Limb (tissue), 2 donors: ENCODE measurements at regions not wholly inside any gene's neighbourhood (a gene's known extent, or its start where the extent isn't known, plus 50 kb on each side); places are given as distances from the start of the nearest gene placed in this dataset.
"Not testable (repeated sequence)": the region's sequence is repeated elsewhere in the genome, so short reads cannot be mapped to it uniquely, and the experiment has no call there.

Experiments
- DNase-seq, 2 donors: peaks; one replicate each; pipeline ENCODE4 v3.0.0-alpha.2; 2016; ENCODE audit errors: extremely low spot score in 2 of 2

DNA sequence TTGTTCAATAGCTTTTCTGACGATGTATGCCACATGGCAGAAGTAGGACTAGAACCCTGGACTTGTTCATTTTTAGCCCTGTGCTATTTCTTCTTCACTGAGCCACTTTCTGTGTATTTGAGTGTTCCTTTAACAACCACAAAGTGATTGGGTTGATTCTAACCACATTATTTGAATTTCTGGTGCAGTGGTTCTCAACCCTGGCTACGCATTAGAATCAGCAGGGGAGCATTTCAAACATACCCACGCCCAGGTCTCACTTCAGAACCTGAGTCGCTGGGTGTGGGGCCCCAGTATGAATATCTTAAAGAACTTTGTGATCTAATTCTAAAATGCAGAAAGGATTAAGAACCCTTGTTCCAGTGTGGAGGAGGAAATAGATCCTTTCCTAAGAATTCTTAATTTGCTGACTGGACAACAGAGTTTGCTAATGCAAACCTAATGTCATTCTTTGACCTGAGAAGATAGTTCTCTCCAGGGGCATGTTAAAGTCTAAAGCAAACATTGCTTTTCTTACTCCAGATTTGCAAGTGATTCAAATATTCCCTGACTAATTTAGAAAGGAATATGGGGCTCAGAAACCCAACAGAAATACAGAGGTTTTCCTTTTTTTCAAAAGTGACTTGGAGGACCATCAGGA lies 75.4 kb upstream of the GDNF start:
- no peak for DNase-seq

DNA sequence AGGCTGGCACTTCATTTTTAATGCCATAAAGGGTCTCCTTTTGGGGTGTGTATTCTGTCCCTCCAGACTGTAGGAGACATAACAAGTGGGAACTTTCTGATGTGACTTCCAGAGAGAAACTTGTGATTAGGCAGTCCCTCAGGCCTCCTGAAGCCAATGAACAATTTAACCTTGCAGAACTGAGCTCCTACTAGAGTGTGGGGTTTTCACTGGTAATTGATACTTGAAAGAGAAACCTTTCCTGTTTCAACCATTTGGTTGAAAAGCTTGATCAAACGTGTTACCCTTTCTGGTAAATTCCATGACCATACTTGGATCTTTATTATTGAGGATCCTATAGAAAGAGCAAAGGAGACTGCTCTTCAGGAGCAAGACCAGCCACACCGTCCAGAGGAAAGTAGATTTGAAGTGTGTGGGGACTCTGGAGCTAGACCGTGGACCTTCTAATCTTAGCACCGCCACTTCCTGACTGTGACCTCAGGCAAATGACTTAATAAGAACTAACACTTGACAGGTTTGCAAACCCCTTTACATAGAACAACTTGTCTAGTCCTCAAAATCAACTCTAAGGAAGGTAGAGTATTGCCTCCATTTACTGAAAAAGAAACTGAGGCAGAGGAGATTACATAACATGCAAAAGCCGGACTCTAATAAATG lies 69.9 kb upstream of the GDNF start:
- not testable (repeated sequence) for DNase-seq

GRCh38 chr5:37906416-37906815 lies 66.6 kb upstream of the GDNF start:
- no peak for DNase-seq

DNA sequence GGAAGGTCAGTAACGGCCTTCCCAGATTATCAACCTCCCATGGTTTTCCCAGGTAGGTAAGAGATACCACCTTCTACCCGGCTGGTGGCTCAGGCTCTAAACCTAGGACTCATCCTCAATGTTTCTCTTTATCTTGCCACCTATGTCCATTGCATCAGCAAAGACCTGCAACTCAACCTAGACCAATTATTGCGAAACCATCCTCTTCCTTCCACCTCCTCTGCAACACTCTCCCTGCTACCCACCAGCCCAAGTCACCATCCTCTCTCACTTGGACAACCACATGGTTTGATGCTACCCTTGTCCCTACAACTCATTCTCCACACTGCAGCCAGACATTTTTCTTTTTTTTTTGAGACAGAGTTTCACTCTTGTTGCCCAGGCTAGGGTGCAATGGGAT lies 65.4 kb upstream of the GDNF start:
- DNase-seq: no peak

DNA sequence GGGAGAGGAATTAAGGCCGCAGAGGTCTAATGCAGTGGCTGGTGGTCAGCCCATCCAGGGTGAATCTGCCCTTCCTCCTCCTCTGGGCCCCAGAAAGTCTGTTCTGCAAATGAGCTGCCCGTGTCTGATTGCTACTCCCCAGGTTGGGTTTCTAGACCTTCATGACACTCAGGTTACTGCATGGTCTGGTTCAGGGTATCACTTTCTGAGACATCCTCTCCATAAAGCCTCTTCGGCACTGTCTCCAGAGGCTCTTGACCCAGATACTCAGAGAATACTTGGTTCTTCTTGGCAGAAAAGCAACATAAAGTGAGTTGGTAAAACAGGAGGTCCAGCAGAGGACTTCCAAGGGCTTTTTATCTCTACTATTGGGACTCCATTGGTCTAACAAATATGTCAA lies 62.5 kb upstream of the GDNF start:
- no peak for DNase-seq

DNA sequence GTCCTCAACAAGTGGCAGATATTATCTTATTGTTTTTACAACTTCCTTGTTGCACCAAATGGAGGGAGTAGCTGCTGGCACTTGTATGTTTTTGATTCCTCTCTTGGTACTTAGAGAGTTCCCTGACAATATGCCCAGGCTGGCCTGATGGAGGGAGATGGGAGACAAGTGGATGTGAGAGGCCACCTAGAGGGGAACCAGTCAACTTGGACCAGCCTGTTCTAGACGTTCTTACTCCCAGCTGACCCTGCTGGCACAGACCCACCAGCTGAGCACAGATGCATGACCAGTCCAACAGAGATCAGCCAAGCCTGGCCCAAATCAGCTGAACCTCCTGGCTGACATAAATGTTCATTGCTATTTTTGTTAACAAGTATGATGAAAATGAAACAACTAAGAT lies 60.9 kb upstream of the GDNF start:
- no peak for DNase-seq

- no peak for DNase-seq
Measured at GRCh38 chr5:37899037-37899436, 59.2 kb upstream of the GDNF start.

DNA sequence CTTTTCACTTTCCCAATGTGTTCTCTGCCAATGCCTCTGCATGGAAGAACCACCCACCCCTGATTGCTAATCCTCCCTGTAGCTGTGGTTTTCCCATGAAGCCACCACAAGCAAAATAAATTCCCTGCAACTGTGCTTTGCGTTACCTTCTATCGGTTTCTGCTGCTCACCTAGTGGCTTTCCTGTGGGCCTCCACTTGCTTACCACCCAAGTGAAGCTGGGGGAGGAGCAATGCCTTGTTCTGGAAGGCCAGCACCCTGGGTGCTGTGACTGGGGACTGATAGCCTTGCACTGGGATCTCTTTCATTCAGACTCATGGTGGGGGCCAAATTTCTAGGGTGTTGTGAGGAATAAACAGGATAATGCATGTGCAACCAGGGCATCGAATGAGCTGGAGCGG lies 56.3 kb upstream of the GDNF start:
- DNase-seq: no peak

GRCh38 chr5:37893434-37894134 lies 53.7 kb upstream of the GDNF start:
- DNase-seq: peak in 1 of 2 donors; percentile 45

DNA sequence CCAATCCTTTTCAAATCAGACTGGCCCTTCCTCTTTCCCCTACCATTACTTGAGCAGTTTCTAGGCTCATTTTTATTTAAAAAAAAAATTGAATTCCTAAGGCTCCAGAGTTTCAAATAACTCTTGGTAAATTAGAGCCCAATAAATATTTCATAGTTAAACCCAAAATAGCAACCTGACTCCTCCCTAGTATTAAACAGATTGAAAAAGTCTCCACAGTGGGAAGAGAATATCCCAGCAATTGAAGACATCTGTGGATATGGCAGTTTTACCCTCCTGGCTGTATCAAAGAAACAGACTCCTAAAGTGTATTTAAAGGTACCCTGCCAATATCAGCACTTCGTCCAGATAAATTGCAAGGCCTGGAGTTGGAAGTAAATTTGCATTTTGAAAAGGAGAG lies 52.7 kb upstream of the GDNF start:
- DNase-seq: peak in 1 of 2 donors; percentile 27

DNA sequence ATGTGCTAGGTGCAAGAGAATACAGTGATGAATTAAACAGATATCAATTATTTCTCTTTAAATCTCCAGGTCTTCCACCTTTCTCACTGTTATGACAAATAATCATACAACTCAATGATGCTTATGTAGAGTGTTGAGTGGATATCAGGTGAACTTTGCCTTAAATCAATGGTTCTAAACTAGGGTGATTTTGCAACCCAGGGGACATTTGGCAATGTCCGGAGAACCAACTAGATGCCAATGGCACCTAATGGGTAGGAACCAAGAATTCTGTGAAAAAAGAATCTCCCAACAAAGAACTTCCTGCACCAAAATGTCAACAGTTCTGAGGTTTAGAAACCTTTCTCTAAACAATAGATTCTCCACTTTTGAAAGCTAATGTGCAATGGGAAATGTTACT lies 52.0 kb upstream of the GDNF start:
- DNase-seq: no peak

- DNase-seq: no peak
Measured at GRCh38 chr5:37889612-37890317, 49.9 kb upstream of the GDNF start.
